SJSA1 (cell line): ENCODE measurements at regions not wholly inside any gene's neighbourhood (a gene's known extent, or its start where the extent isn't known, plus 50 kb on each side); places are given as distances from the start of the nearest gene placed in this dataset.

ENCODE experiments used
- DNase-seq, 2 experiments: peaks; one replicate each; pipeline ENCODE4 v3.0.0-alpha.2; 2015 to 2020; ENCODE audit warnings: low spot score in 2 of 2, low read depth in 1 of 2
- H3K27ac ChIP-seq: fragments of 250-450 bp; sonication (Bioruptor Pico); 2 replicates; pipeline ENCODE4 v1.5.1; 2020; ENCODE audit warnings: mild to moderate bottlenecking, moderate library complexity
- H3K27me3 ChIP-seq: fragments of 250-450 bp; sonication (Bioruptor Pico); replicated peaks from 2 replicates; pipeline ENCODE4 v1.5.1; 2020; ENCODE audit warnings: mild to moderate bottlenecking, moderate library complexity
- H3K36me3 ChIP-seq: fragments of 250-450 bp; sonication (Bioruptor Pico); 2 replicates; pipeline ENCODE4 v1.5.1; 2020; ENCODE audit warnings: mild to moderate bottlenecking
- H3K4me1 ChIP-seq: fragments of 250-450 bp; sonication (Bioruptor Pico); replicated peaks from 2 replicates; pipeline ENCODE4 v1.6.1; 2021; ENCODE audit warnings: mild to moderate bottlenecking
- H3K4me3 ChIP-seq: fragments of 250-450 bp; sonication (Bioruptor Pico); 2 replicates; pipeline ENCODE4 v1.5.1; 2020; ENCODE audit warnings: mild to moderate bottlenecking
- H3K9me3 ChIP-seq: fragments of 250-450 bp; sonication (Bioruptor Pico); replicated peaks from 2 replicates; pipeline ENCODE4 v1.5.1; 2020; ENCODE audit warnings: mild to moderate bottlenecking

- H3K27ac ChIP-seq: no peak overlapping the region
- H3K27me3 ChIP-seq: no peaks in the 10 kb centered on the region
- no peaks in the 10 kb centered on the region for H3K36me3 ChIP-seq
- DNase-seq: no peak
- no peaks in the 10 kb centered on the region for H3K4me1 ChIP-seq
- no peaks in the 10 kb centered on the region for H3K9me3 ChIP-seq
- no peak overlapping the region for H3K4me3 ChIP-seq
Measured at GRCh38 chr4:179569549-179569948, 2127.3 kb upstream of the AGA start.

- no peak for DNase-seq
- H3K9me3 ChIP-seq: no peaks in the 10 kb centered on the region; the same call in 1 of the 2 replicates
- H3K36me3 ChIP-seq: no peaks in the 10 kb centered on the region
- no peak overlapping the region for H3K27ac ChIP-seq
- H3K27me3 ChIP-seq: no peaks in the 10 kb centered on the region
- H3K4me3 ChIP-seq: no peak overlapping the region
- H3K4me1 ChIP-seq: no peaks in the 10 kb centered on the region
Measured at GRCh38 chr4:179582164-179582905, 2140.1 kb upstream of the AGA start.

GRCh38 chr4:179583221-179583620 lies 2141.0 kb upstream of the AGA start:
- no peaks in the 10 kb centered on the region for H3K4me1 ChIP-seq
- no peaks in the 10 kb centered on the region for H3K36me3 ChIP-seq
- no peak for DNase-seq
- H3K27ac ChIP-seq: no peak overlapping the region
- no peaks in the 10 kb centered on the region; the same call in 1 of the 2 replicates for H3K9me3 ChIP-seq
- no peak overlapping the region for H3K4me3 ChIP-seq
- no peaks in the 10 kb centered on the region for H3K27me3 ChIP-seq

- no peaks in the 10 kb centered on the region for H3K27me3 ChIP-seq
- H3K27ac ChIP-seq: no peak overlapping the region
- no peaks in the 10 kb centered on the region for H3K4me1 ChIP-seq
- DNase-seq: no peak
- no peak overlapping the region for H3K4me3 ChIP-seq
- H3K9me3 ChIP-seq: no peaks in the 10 kb centered on the region; the same call in 1 of the 2 replicates
- H3K36me3 ChIP-seq: no peaks in the 10 kb centered on the region
Measured at GRCh38 chr4:179584101-179584500, 2141.9 kb upstream of the AGA start.

GRCh38 chr4:179585761-179586160 lies 2143.5 kb upstream of the AGA start:
- H3K4me3 ChIP-seq: no peak overlapping the region
- no peaks in the 10 kb centered on the region for H3K36me3 ChIP-seq
- no peaks in the 10 kb centered on the region for H3K27me3 ChIP-seq
- no peaks in the 10 kb centered on the region; the same call in 1 of the 2 replicates for H3K9me3 ChIP-seq
- H3K4me1 ChIP-seq: no peaks in the 10 kb centered on the region
- DNase-seq: no peak
- H3K27ac ChIP-seq: no peak overlapping the region

- Histone ChIP-seq H3K4me3 (no peak overlapping the region), H3K36me3 (no peaks in the 10 kb centered on the region), H3K27ac (no peak overlapping the region), H3K9me3 (no peaks in the 10 kb centered on the region; the same call in none of the 2 replicates), H3K27me3 (no peaks in the 10 kb centered on the region), H3K4me1 (no peaks in the 10 kb centered on the region)
- no peak for DNase-seq
Measured at GRCh38 chr4:179586460-179586859, 2144.2 kb upstream of the AGA start.

GRCh38 chr4:179595671-179596410 lies 2153.6 kb upstream of the AGA start:
- H3K27me3 ChIP-seq: no peaks in the 10 kb centered on the region
- H3K36me3 ChIP-seq: no peaks in the 10 kb centered on the region
- no peaks in the 10 kb centered on the region for H3K4me1 ChIP-seq
- H3K4me3 ChIP-seq: no peak overlapping the region
- no peaks in the 10 kb centered on the region; the same call in 1 of the 2 replicates for H3K9me3 ChIP-seq
- no peak for DNase-seq
- H3K27ac ChIP-seq: no peak overlapping the region

- no peak for DNase-seq
- H3K4me3 ChIP-seq: no peak overlapping the region
- H3K27me3 ChIP-seq: no peaks in the 10 kb centered on the region
- H3K36me3 ChIP-seq: no peaks in the 10 kb centered on the region
- no peaks in the 10 kb centered on the region for H3K4me1 ChIP-seq
- H3K9me3 ChIP-seq: no peaks in the 10 kb centered on the region; the same call in 1 of the 2 replicates
- H3K27ac ChIP-seq: no peak overlapping the region
Measured at GRCh38 chr4:179596621-179597020, 2154.4 kb upstream of the AGA start.

GRCh38 chr4:179597301-179597700 lies 2155.1 kb upstream of the AGA start:
- Histone ChIP-seq H3K9me3 (no peaks in the 10 kb centered on the region; the same call in 1 of the 2 replicates), H3K36me3 (no peaks in the 10 kb centered on the region), H3K27me3 (no peaks in the 10 kb centered on the region), H3K27ac (no peak overlapping the region), H3K4me1 (no peaks in the 10 kb centered on the region), H3K4me3 (no peak overlapping the region)
- DNase-seq: no peak

GRCh38 chr4:179601671-179602070 lies 2159.4 kb upstream of the AGA start:
- H3K9me3 ChIP-seq: no peaks in the 10 kb centered on the region; the same call in 1 of the 2 replicates
- H3K27ac ChIP-seq: no peak overlapping the region
- H3K4me1 ChIP-seq: no peaks in the 10 kb centered on the region
- no peaks in the 10 kb centered on the region for H3K36me3 ChIP-seq
- DNase-seq: no peak
- H3K4me3 ChIP-seq: no peak overlapping the region
- no peaks in the 10 kb centered on the region for H3K27me3 ChIP-seq

- H3K36me3 ChIP-seq: no peaks in the 10 kb centered on the region
- H3K27ac ChIP-seq: no peak overlapping the region
- DNase-seq: no peak
- no peaks in the 10 kb centered on the region for H3K4me1 ChIP-seq
- peaks cover under 1% of the 10 kb centered on the region; the same call in 1 of the 2 replicates for H3K9me3 ChIP-seq
- no peak overlapping the region for H3K4me3 ChIP-seq
- no peaks in the 10 kb centered on the region for H3K27me3 ChIP-seq
Measured at GRCh38 chr4:179605196-179605595, 2163.0 kb upstream of the AGA start.

GRCh38 chr4:179607003-179607402 lies 2164.8 kb upstream of the AGA start:
- Histone ChIP-seq H3K9me3 (peaks cover 4% of the 10 kb centered on the region; the same call in 1 of the 2 replicates), H3K4me1 (no peaks in the 10 kb centered on the region), H3K4me3 (no peak overlapping the region), H3K36me3 (no peaks in the 10 kb centered on the region), H3K27ac (no peak overlapping the region), H3K27me3 (no peaks in the 10 kb centered on the region)
- no peak for DNase-seq

- no peak for DNase-seq
- peaks cover 5% of the 10 kb centered on the region for H3K9me3 ChIP-seq
- H3K4me1 ChIP-seq: no peaks in the 10 kb centered on the region
- H3K27me3 ChIP-seq: no peaks in the 10 kb centered on the region
- H3K4me3 ChIP-seq: no peak overlapping the region
- H3K27ac ChIP-seq: no peak overlapping the region
- no peaks in the 10 kb centered on the region for H3K36me3 ChIP-seq
Measured at GRCh38 chr4:179615704-179616103, 2173.5 kb upstream of the AGA start.

GRCh38 chr4:179618966-179619365 lies 2176.7 kb upstream of the AGA start:
- no peak overlapping the region for H3K4me3 ChIP-seq
- H3K36me3 ChIP-seq: no peaks in the 10 kb centered on the region
- no peak overlapping the region for H3K27ac ChIP-seq
- no peaks in the 10 kb centered on the region for H3K4me1 ChIP-seq
- H3K9me3 ChIP-seq: peaks cover 5% of the 10 kb centered on the region
- no peak for DNase-seq
- H3K27me3 ChIP-seq: no peaks in the 10 kb centered on the region
